CD14-positive monocyte (primary cell): ENCODE measurements at regions not wholly inside any gene's neighbourhood (a gene's known extent, or its start where the extent isn't known, plus 50 kb on each side); places are given as distances from the start of the nearest gene placed in this dataset.

ENCODE experiments used
- DNase-seq, 3 donors: peaks; one replicate each; pipeline ENCODE4 v3.0.0-alpha.2; 2011 to 2022
- H2AFZ ChIP-seq: 2 replicates; pipeline ENCODE4 v1.6.0; 2012; ENCODE audit warnings: mild to moderate bottlenecking, low read depth, low read length, inconsistent platforms; ENCODE audit not compliant: insufficient read depth, poor library complexity, severe bottlenecking
- H3K27ac ChIP-seq, 2 donors: 1 replicate in 1 of 2; 2 replicates in 1 of 2; pipeline ENCODE4 v1.5.1; 2012 to 2013; ENCODE audit warnings: low read length in 2 of 2, control low read depth in 1 of 2, inconsistent platforms in 1 of 2, low read depth in 1 of 2, mild to moderate bottlenecking in 1 of 2
- H3K27me3 ChIP-seq, 2 donors: one replicate each; pipeline versions ENCODE4 v1.6.0 to v1.6.1; 2011 to 2013; ENCODE audit warnings: low read length in 2 of 2; ENCODE audit not compliant: control insufficient read depth in 2 of 2, insufficient read depth in 2 of 2
- H3K36me3 ChIP-seq, 2 donors: replicated peaks in 1 of 2; 1 replicate in 1 of 2; 2 replicates in 1 of 2; pipeline versions ENCODE4 v1.5.1 to v1.6.1; 2012 to 2013; ENCODE audit warnings: low read length in 2 of 2, control low read depth in 1 of 2, inconsistent platforms in 1 of 2, mild to moderate bottlenecking in 1 of 2; ENCODE audit not compliant: insufficient read depth in 2 of 2, control insufficient read depth in 1 of 2
- H3K4me1 ChIP-seq, 2 donors: 1 replicate in 1 of 2; 2 replicates in 1 of 2; pipeline versions ENCODE4 v1.5.1 to v1.6.1; 2012 to 2013; ENCODE audit warnings: low read length in 2 of 2, control low read depth in 1 of 2, inconsistent platforms in 1 of 2, mild to moderate bottlenecking in 1 of 2, moderate library complexity in 1 of 2; ENCODE audit not compliant: insufficient read depth in 2 of 2, control insufficient read depth in 1 of 2
- H3K4me2 ChIP-seq: replicated peaks from 2 replicates; pipeline ENCODE3; 2012; ENCODE audit warnings: low read length, moderate library complexity, mild to moderate bottlenecking; ENCODE audit not compliant: poor library complexity, severe bottlenecking; ENCODE audit errors: extremely low read depth
- H3K4me3 ChIP-seq, 3 experiments: fragments of 200-600 bp in 1 of 3; sonication (generic) in 1 of 3; replicated peaks in 1 of 3; 1 replicate in 2 of 3; 2 replicates in 1 of 3; pipeline ENCODE4 v1.5.1; 2011 to 2013; ENCODE audit warnings: low read length in 3 of 3, mild to moderate bottlenecking in 3 of 3, control low read depth in 2 of 3, low read depth in 2 of 3, inconsistent platforms in 1 of 3, moderate library complexity in 1 of 3
- H3K79me2 ChIP-seq: 2 replicates; pipeline ENCODE4 v1.6.0; 2012; ENCODE audit warnings: mild to moderate bottlenecking, control low read depth, inconsistent platforms, low read length, moderate library complexity; ENCODE audit not compliant: insufficient read depth
- H3K9ac ChIP-seq: 2 replicates; pipeline ENCODE4 v1.6.0; 2017; ENCODE audit warnings: low read length, mild to moderate bottlenecking; ENCODE audit not compliant: insufficient read depth, poor library complexity, severe bottlenecking
- H3K9me3 ChIP-seq, 2 donors: replicated peaks in 1 of 2; 1 replicate in 1 of 2; 2 replicates in 1 of 2; pipeline versions ENCODE4 v1.5.1 to v1.6.1; 2012 to 2013; ENCODE audit warnings: low read length in 2 of 2, control low read depth in 1 of 2; ENCODE audit not compliant: control insufficient read depth in 1 of 2, insufficient read depth in 1 of 2
- H4K20me1 ChIP-seq: 2 replicates; pipeline ENCODE4 v1.6.0; 2012; ENCODE audit warnings: mild to moderate bottlenecking, low read length, control low read depth, moderate library complexity; ENCODE audit not compliant: insufficient read depth
- H3K27ac Mint-ChIP-seq, 7 donors: one replicate each; pipeline ENCODE4 v1.8.0; 2020; ENCODE audit warnings: mild to moderate bottlenecking in 7 of 7, mixed read lengths in 7 of 7, moderate library complexity in 6 of 7, inconsistent platforms in 2 of 7
- H3K27me3 Mint-ChIP-seq, 3 donors: one replicate each; pipeline ENCODE4 v1.8.0; 2021 to 2022; ENCODE audit warnings: low read depth in 3 of 3, mild to moderate bottlenecking in 3 of 3, mixed read lengths in 3 of 3, moderate library complexity in 3 of 3, inconsistent platforms in 1 of 3
- H3K36me3 Mint-ChIP-seq, 2 donors: one replicate each; pipeline ENCODE4 v1.8.0; 2020; ENCODE audit warnings: mixed read lengths in 2 of 2, inconsistent platforms in 1 of 2, mild to moderate bottlenecking in 1 of 2
- H3K4me1 Mint-ChIP-seq: one replicate; pipeline ENCODE4 v1.8.0; 2020; ENCODE audit warnings: mild to moderate bottlenecking, mixed read lengths
- H3K4me3 Mint-ChIP-seq, 2 donors: one replicate each; pipeline ENCODE4 v1.8.0; 2020; ENCODE audit warnings: mild to moderate bottlenecking in 2 of 2, mixed read lengths in 2 of 2, moderate library complexity in 1 of 2
- H3K9me3 Mint-ChIP-seq, 7 donors: one replicate each; pipeline ENCODE4 v1.8.0; 2020 to 2022; ENCODE audit warnings: mixed read lengths in 7 of 7, mild to moderate bottlenecking in 6 of 7, moderate library complexity in 6 of 7, inconsistent platforms in 2 of 7
- CTCF ChIP-seq: fragments of 200-600 bp; IDR thresholded peaks from one replicate; pipeline ENCODE4 v1.8.0; 2022; ENCODE audit warnings: antibody characterized with exemption, mild to moderate bottlenecking
- WGBS: methylation state at CpG from one replicate; pipeline ENCODE4 v1.1.5; 2013; ENCODE audit warnings: missing lambda C conversion rate; ENCODE audit not compliant: insufficient coverage; 5-methylcytosine and 5-hydroxymethylcytosine counted together
- intact Hi-C, 2 donors: fragments of 100-400 bp; cut with micrococcal nuclease; formaldehyde crosslinking; loops; one replicate each; pipeline versions ENCODE4 v1.15.0 to v1.15.1; 2023

GRCh38 chr15:69987492-69988489, 109.9 kb downstream of the TLE3 start:
- H2AFZ ChIP-seq = no peak overlapping the region
- no peaks in the 10 kb centered on the region for H3K36me3 ChIP-seq
- no peaks in the 10 kb centered on the region for H3K79me2 ChIP-seq
- Mint-ChIP-seq H3K4me3 (no peak overlapping the region), H3K9me3 (peaks cover 0 to under 1% (median 0%) of the 10 kb centered on the region in 7 donors), H3K27ac (no peak overlapping the region), H3K36me3 (no peaks in the 10 kb centered on the region), H3K27me3 (peaks cover 8 to 16% (median 14%) of the 10 kb centered on the region in 3 donors), H3K4me1 (no peaks in the 10 kb centered on the region)
- no peak for TF ChIP-seq CTCF
- H3K4me1 ChIP-seq = no peaks in the 10 kb centered on the region
- no peak overlapping the region for H3K27ac ChIP-seq
- H3K4me2 ChIP-seq = no peak overlapping the region
- intact Hi-C loops = no loop called here
- no peak overlapping the region for H3K4me3 ChIP-seq
- H3K27me3 ChIP-seq = no peaks in the 10 kb centered on the region
- no peak overlapping the region for H3K9ac ChIP-seq
- no peak for DNase-seq
- 75% methylated on average over 2 of the region's 9 CpGs for whole genome bisulfite sequencing
- H3K9me3 ChIP-seq = no peaks in the 10 kb centered on the region
- H4K20me1 ChIP-seq = no peaks in the 10 kb centered on the region

GRCh38 chr15:69988541-69989225, 109.0 kb downstream of the TLE3 start:
- Mint-ChIP-seq H3K27me3 (peaks cover 8 to 16% (median 15%) of the 10 kb centered on the region in 3 donors), H3K9me3 (peaks cover 0 to 4% (median 0%) of the 10 kb centered on the region in 7 donors), H3K36me3 (no peaks in the 10 kb centered on the region), H3K4me3 (no peak overlapping the region), H3K4me1 (peaks cover 2% of the 10 kb centered on the region), H3K27ac (no peak overlapping the region)
- no peak for DNase-seq
- Histone ChIP-seq H3K4me2 (no peak overlapping the region), H3K9me3 (no peaks in the 10 kb centered on the region), H3K27me3 (no peaks in the 10 kb centered on the region), H3K9ac (no peak overlapping the region), H3K4me1 (no peaks in the 10 kb centered on the region), H3K4me3 (no peak overlapping the region), H3K27ac (no peak overlapping the region), H4K20me1 (no peaks in the 10 kb centered on the region), H3K79me2 (no peaks in the 10 kb centered on the region), H3K36me3 (no peaks in the 10 kb centered on the region), H2AFZ (no peak overlapping the region)
- WGBS = 88% methylated on average over 4 of the region's 10 CpGs
- TF ChIP-seq CTCF = no peak
- intact Hi-C loops = no loop called here
